Choroid plexus epithelial cell (primary cell): ENCODE measurements at regions not wholly inside any gene's neighbourhood (a gene's known extent, or its start where the extent isn't known, plus 50 kb on each side); places are given as distances from the start of the nearest gene placed in this dataset.

ENCODE experiments used
- DNase-seq: peaks from one replicate; pipeline ENCODE4 v3.0.0-alpha.2; 2010; ENCODE audit warnings: low read depth
- H3K4me3 ChIP-seq: 2 replicates; pipeline ENCODE4 v1.5.1; 2011; ENCODE audit warnings: low read depth, mild to moderate bottlenecking, control low read depth, low read length, moderate library complexity
- TF ChIP-seq, protein P1 (sequence below): conservative IDR thresholded peaks from 2 replicates; pipeline ENCODE4 v1.5.1; 2011; ENCODE audit warnings: low read depth, mild to moderate bottlenecking, control low read depth, inconsistent platforms, low read length, moderate library complexity

DNA sequence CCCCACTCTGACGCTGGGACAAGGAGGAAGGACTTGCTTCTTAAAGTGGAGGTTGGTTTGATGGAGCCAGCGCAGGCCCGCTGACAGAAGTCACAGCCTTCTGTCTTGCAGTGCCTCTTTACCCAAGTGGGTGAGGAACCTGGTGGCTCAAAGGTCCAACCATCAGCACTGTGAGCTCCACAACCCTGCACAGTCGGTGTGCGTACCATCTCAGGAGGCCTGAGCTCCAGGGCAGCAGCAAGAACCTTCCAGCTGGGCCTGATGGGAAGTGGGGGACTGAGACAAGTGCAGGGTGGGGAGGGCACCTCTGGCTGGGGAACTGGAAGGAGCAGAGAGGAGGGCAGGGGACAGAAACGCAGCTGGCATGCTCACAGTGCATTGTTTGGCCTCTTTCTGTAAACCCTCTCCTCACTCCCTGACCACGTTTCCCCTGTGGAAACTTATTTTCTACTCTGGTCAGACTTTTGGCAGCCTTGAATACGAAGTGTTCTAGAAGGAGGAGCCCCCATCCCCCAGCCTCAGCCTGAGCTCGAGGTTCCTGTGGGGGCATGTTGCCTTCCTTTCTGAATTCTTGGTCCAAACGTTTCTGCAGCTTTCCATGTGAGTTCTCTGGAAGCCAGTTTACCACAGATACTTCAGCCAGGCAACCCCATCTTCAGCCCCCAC, 178.5 kb upstream of the PITX1 start:
- no peak for DNase-seq
- TF ChIP-seq, protein P1, sequence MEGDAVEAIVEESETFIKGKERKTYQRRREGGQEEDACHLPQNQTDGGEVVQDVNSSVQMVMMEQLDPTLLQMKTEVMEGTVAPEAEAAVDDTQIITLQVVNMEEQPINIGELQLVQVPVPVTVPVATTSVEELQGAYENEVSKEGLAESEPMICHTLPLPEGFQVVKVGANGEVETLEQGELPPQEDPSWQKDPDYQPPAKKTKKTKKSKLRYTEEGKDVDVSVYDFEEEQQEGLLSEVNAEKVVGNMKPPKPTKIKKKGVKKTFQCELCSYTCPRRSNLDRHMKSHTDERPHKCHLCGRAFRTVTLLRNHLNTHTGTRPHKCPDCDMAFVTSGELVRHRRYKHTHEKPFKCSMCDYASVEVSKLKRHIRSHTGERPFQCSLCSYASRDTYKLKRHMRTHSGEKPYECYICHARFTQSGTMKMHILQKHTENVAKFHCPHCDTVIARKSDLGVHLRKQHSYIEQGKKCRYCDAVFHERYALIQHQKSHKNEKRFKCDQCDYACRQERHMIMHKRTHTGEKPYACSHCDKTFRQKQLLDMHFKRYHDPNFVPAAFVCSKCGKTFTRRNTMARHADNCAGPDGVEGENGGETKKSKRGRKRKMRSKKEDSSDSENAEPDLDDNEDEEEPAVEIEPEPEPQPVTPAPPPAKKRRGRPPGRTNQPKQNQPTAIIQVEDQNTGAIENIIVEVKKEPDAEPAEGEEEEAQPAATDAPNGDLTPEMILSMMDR = no peak
- H3K4me3 ChIP-seq = no peak overlapping the region

- H3K4me3 ChIP-seq = no peak overlapping the region
- DNase-seq = no peak
- TF ChIP-seq, protein P1 = no peak
Measured at GRCh38 chr5:135211791-135212190, 177.8 kb upstream of the PITX1 start.

GRCh38 chr5:135211083-135211790, 177.2 kb upstream of the PITX1 start:
- no peak overlapping the region for H3K4me3 ChIP-seq
- no peak for DNase-seq
- TF ChIP-seq, protein P1 = no peak

DNA sequence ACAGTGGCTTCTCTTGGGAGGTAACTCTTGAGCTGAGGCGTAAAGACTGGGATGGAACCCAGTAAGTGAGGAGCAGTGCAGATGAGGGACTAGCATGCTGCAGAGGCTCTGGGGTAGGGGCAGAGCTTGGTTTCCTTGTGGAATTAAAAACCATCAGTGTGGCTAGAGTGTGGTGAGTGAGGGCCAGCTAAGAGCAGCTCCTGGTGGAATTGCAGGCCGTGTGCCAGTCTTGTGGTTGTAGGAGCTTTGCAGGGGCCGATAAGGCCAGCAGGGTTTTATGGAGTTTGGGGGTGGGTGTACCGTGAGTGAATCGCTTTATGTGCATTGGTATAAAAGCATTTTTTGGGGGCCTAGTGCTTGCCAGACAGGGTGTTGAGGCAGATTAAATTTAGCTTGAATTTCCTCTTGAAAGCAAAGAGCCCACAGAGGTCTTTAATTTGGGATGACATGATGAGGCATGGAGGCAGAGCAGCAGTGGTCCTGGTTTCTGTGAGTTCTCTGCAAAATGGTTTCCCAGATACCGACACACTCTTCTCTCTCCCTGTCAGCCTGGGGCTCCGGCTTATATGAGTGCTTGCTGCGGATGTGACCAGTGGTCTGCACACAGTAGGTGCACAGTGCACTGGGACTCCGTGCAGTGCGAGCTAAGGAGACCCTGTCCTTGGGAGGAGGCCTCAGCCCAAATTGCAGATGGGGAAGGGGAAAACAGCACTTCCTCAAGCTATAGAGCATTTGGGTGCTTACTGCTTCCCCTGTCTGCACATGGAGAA, 176.4 kb upstream of the PITX1 start:
- TF ChIP-seq, protein P1 = no peak
- no peak for DNase-seq
- H3K4me3 ChIP-seq = no peak overlapping the region

DNA sequence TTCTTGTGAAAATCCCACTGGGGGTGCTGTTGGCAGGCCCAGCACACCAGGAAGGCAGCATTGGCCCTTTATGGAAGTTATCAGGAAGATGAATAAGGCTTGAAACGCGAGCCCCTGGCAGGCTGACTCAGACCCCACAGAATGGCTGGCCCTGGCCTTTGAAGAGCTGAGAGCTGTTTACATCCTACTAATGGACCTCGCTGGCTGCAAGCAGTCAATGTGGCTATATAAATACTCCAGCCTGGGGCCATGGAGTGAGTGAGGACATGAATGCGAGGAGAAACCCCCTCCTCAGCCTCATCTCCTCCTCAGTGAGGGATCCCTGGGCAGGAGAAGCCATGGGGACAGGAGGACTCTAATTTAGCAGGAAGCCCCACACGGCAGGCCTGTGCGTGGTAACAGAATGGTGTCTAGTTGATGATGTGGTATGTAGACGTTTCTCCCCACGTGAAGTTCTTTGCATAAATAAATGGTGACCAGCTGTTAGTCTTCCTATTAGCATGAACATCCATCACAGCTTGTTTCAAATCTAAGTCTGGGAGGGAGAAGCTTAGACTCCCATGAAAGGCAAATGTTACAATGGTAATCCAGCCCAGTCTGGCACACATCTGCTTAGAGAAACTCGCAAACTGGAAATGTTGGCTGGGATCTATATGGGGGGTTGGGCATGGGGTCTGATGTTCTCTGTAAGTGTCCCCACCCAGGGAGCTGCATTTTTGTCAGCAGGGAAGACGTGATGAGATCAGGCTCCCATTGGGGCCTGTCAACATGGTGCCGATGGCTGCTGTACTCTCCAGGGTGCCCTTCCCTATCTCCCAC, 175.1 kb upstream of the PITX1 start:
- peak; percentile 93 for DNase-seq
- H3K4me3 ChIP-seq = no peak overlapping the region
- TF ChIP-seq, protein P1 = peak; percentile 41

DNA sequence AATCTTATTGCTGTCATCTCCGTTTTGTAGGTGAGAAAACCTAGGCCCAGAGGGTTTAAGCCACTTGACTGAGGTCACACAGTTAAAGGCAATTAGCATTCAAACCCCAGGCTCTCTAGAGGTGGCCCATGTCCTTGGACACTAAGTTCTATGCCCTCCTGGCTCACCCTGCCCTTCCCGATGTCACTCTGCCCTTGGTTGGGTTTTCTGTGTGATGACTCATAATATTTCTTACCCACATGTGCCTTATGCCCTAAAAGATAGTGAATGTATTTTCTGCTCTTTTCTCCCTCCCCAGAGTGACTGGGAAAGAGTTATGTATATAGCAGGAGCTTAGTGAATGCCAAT, 174.5 kb upstream of the PITX1 start:
- TF ChIP-seq, protein P1 = no peak
- H3K4me3 ChIP-seq = no peak overlapping the region
- DNase-seq = no peak
